ENCODE measurements at regions not wholly inside any gene's neighbourhood (a gene's known extent, or its start where the extent isn't known, plus 50 kb on each side); places are given as distances from the start of the nearest gene placed in this dataset.
"Not testable (repeated sequence)": the region's sequence is repeated elsewhere in the genome, so short reads cannot be mapped to it uniquely, and the experiment has no call there.

DNA sequence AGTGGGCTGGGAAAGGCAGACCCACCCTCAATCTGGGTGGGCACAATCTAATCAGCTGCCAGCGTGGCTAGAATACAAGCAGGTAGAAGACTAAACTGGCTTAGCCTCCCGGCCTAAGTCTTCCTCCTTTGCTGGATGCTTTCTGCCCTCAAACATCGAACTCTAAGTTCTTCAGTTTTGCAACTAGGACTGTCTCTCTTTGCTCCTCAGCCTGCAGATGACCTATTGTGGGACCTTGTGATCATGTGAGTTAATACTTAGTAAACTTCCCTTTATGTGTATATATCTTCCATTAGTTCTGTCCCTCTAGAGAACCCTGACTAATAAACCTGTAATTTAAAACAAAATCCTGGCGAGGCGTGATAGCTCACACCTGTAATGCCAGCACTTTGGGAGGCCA, 51.8 kb upstream of the SLC39A8 start:
- DNase-seq = not testable (repeated sequence)

DNA sequence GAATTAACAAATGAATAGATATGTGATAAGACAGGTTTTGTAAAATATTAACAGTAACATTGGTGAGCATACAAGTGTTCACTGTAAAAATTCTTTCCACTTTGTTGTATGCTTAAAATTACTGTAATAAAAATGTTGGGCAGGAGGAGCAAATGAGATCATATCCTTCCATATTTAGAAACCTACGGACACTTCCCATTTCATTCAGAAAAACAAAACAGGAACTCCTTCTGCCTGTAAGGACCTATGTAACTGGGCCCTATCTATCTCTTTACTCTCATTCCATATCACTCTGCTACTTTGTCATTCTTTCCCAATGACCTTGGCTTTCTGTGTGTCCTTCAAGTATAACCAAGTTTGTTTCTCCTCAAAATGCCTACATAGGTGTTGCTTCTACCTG, 53.7 kb upstream of the SLC39A8 start:
- DNase-seq = no peak

DNA sequence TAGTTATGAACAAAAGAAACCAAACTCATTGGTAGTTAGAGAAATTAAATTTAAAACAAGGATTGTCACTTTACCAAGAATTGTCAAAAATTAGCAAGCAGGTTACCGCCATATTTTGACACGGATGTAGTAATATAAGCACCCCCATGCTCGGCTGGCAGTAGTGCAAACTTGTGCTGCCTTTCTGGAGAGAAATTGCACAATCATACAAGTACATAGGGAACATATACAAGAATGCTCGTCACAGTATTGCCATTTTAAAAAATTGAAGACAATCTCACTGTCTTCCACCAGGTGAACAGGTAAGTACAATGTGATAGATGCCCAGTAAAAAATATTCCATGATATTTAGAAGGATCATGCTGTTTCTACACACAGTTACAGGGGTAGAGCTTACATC, 55.6 kb upstream of the SLC39A8 start:
- no peak for DNase-seq

DNA sequence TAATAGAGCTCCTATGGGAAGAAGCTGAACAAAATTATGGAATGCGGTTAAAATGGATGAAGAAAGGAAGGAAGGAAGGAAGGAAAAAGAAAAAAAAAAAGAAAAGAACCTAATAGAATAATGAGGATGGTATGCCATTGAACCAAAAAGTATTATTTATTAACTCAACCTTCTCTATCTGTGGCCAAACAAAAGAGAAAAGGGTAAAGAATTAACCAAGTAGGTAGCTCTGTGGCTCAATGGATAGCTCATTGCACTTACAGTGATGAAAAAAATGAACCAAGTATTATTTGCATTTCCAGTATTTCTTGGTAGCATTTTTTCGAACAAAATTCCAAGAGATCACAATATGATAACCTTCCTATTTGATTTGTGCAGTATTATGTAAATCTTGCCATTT, 56.9 kb upstream of the SLC39A8 start:
- DNase-seq = no peak

DNA sequence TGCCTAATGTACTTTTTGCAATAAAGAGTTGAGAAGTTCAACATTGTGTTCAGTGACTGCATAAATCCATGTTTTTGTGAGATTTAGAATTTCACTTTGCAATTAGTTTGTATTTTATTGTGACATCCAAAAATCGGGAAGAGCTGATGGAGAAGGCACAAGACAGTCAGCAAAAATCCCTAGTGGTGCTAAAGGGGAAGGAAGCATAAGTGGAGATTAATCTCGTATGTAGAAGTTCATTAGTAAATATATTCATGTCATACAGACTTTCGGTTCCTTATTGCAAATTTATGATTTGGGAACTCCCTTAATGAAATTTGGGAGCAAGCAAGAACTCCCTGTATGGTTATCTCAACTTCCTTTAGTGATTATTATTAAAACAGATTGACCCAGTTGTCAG, 57.8 kb upstream of the SLC39A8 start:
- no peak for DNase-seq

DNA sequence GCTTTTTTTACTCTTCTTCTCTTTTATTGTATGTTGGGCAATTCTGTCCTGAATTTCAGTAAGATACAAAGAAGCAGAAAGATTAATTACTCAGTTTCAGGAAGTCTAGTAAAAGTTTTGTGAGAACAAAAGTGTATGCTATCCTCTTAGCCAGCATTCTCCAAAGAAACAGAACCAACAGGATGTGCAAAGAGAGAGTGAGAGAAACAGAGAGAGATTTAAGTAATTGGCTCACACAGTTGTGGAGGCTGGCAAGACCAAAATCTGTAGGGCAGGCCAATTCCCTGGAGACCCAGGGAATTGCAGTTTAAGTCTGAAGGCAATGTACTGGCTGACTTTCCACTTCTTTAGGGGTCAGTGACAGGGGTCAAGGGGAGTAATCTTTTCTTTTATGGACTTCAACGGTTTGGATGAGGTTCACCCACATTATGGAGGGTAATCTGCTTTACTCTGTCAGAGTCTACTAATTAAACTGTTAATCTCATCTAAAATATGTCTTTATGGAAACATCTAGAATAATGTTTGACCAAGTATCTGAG, 59.2 kb upstream of the SLC39A8 start:
- DNase-seq = no peak

DNA sequence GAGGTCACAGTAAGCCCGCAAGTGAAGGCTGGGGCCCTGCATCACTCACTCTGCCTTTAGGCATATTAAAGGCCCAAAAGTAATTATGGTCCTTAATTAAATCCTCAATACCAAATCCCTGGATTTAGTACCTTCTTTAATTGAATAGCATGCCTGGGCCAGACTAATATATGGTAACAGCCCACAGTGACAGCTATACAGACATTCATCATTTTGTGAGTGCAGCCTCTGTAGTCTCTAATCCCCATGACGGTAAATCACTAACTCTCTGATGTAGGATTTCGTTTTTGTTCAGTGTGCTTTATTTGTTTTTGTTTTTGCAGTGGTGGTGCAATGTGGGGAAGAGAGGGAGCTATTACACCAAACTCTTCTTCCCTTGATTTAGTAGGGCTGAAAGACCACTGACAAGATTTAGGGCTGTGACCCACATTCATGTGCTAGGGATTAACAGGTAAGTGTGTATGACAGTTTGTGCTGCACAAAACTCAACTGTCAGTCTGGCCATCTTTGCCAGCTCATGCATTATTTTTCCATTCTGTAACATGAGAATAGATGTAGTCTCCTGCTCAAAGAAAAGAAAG, 60.6 kb upstream of the SLC39A8 start:
- DNase-seq = no peak

DNA sequence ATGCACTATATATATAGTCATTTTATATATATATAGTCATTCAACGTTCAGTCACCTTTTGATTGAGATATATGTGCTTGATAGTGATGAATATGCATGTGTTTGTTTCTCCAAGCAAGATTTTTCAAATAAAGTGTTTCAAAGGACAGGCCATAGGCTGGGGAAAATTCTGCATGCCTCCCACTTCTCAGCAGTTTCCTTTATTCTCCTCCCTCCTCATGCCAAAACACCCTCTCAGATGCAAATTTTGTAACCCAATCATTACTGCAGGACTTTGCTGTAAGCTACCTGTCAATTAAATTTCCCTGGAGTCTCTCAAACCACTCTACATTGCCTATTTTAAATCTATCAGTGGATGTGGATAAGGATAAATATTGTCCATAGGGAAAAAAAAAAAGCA, 65.6 kb upstream of the SLC39A8 start:
- not testable (repeated sequence) for DNase-seq

DNA sequence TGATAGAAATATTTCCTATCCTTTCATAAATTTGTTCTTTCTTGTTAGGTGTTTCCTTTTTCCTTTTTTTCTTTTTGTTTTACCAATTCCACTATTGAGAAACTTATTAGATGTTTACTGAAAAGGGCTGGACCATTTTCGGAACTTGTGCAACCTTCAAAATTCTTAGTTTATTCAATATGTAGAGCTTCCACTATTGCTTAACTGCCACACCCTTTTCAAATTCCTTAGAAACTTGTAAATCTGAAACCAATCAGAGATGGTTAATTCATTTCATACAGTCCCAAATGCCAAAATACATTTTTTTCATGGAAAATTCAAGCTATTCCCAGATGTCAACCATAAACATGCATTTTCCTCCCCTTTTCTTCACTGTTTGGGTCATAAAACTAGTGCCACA, 66.1 kb upstream of the SLC39A8 start:
- DNase-seq = no peak

DNA sequence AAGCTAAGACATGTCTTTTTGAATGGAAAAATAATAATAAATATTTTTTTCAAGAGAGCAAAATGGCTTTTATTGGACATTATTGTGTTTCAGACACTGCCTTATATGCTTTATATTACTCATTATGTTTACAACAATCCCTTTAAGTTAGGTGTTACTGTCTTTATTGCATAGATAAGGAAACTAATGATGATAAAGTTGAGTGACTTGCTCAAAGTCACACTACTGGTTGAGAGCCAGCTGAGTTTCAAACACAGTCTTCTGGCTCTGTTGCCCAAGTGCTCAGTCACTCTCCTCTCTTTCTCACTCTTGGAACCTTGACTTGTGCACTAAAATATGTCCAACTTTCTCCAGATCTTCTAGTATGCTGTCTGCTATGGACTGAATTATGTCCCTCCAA, 71.5 kb upstream of the SLC39A8 start:
- DNase-seq = no peak

DNA sequence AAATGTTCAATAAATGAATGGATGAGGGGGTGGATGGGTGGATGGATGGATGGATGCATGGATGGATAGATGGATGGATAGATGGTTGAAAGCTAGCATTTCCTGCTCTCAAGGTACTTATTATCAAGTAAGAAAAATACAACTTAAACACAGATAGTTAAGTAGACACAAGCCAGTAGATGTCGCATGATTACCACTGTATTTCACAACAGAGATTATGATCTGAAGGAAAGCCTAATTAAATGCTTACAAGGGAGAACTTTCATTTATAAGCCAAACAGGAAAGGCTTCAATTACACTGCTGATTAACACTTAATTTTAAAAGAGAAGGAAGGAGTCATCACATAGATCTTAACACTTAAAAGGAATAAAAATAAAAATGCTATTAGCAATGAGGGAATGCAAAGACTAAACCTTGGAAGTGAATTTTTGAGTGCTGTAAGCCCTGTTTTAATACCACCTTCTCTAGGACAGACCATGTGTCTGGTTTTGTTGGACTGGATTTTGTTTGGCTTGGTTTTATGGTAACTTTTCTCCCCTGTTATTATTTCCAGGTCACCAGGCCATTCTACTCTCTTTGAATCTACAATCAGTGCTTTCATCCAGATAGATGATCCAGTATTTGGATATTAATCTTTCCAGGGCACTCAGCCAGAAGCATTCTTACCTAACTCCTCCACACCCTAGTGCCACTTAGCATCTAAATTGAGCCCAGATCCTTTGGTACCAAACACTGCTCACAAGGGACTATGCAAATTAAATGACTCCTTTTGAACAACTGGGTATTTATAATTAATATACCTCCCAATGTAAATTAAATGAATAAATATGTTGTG, 75.5 kb upstream of the SLC39A8 start:
- DNase-seq = no peak

DNA sequence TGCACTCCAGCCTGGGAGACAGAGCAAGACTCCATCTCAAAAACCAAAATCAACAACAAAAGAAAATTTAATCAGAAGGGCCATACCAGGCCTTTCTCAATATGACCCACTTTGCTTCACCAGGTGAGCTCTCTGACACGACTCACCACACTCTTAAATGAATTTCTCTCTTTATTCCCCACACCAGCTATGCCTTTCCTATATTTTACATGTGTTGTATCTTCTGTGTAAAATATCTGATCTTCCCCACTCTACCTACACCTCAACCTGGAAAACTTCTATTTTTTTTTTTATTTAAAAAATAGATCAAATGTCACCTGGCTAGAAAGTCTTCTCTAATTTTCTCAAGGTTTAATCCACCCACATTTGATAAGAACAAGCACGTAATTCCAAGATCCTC, 77.6 kb upstream of the SLC39A8 start:
- no peak for DNase-seq

DNA sequence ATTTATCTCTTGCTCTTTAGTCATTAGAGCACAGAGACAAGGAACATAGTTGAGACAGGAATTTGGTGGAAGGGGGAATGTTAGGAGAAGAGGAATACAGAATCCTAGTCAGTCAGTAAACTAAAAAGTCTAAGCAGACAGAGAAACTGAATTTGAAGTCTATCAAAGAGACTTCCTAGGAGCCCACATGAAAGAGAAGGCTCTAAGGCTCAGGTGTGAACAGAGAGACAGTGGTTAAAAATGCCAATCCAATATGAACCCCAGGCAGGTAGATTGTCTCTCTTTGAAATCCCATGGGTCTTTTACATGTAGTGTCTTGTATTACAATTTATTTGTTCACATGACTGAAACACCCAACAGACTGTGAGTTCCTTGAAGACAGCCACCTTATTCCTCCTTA, 77.8 kb upstream of the NFKB1 start:
- DNase-seq = no peak

DNA sequence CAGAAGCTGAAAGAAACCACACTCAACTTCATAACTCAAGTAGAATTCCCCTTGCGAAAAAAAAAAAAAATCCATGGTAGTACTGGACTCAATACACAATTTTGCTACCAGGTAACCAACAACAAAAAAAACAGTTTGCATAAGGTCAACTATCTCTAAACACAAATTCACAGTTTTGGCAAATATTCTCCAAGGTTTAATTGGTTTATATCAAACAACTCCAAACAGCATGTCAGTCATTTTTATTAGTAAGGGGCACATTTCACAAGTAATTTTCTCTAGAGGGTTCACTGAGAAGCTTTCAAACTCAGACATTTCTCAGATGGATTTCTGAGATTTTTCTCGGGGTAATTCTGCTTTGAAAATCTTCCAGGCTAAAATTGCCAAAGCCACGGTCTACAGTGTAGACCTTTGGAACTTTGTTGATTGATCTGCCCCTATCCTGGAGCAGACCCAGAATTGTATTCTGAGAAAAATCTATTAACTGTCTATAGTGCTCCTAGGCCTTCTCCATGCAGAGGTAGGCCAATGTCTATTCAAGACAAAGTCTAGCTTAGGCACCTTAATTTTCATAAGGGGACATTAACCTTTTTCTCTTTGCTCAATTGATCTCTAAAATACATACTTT, 73.7 kb upstream of the NFKB1 start:
- DNase-seq = no peak

DNA sequence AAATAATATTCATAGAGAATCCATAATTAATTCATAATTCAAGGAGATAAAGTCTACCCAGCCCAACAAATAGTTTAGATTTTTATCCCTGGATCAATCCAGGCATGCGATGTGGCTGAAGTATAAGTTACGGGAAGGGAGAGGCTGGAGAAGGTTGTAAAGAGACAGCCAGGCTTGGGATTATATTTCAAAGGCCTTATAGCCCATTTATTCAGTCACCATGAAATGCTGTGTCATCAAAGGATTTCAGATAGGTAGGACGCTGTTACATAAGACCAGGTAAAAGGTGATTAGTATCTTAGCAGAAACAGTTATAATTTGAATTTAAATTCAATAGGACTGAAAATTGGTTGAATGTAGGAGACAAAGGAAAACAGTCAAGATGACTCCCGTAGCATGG, 73.0 kb upstream of the NFKB1 start:
- DNase-seq = no peak

DNA sequence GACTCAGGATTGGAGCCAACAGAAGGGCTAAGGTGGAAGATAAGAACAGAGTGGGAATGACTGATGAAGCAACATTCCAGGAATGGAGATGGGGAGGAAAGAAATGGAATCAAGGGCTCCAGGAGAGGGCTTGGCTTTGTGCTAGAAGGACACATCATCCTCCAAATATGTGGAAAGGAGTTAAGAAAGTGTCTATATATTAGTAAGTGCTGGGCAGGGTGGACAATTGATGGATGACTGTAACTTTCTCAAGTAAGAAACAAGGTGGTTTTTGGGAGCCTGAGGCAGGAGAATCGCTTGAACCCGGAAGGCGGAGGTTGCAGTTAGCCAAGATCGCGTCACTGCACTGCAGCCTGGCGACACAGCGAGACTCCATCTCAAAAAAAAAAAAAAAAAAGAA, 71.6 kb upstream of the NFKB1 start:
- no peak for DNase-seq

DNA sequence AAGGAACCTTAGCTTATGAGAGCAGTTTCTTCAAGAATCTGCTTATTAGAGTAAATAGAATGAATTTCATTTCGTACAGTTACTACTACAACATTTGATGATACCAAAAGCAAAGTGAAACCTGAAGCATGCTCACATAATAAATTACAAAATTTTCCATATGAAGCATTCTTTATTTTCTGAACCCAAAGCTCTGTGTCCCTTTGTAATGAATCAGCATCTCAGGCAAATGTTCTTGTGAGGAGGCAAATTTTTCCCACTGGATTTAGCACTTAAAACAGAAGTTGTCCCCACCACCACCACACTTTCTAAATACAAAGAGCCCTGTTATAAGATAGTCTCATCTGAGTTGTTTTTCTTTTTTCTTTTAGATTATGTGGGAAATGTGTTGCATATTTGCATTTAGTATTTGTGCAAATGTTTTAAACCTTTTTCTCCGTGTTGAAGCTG, 70.7 kb upstream of the NFKB1 start:
- DNase-seq = no peak

DNA sequence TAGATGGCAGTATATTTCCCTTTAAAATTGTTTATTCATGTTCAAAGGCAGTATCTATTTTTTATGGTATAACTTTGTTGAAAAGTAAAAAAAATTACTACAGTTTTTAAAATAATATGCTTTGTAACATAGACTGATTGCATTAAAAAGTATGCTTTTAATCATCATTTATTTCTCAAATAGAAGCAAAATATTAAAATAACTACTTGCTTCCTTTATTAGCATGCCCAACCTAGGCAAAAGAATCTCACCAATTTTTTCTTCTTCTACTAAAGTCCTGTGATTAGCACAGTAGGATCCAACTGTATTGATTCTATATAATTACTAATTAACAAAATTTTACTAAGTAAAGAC, 69.6 kb upstream of the NFKB1 start:
- DNase-seq = no peak

DNA sequence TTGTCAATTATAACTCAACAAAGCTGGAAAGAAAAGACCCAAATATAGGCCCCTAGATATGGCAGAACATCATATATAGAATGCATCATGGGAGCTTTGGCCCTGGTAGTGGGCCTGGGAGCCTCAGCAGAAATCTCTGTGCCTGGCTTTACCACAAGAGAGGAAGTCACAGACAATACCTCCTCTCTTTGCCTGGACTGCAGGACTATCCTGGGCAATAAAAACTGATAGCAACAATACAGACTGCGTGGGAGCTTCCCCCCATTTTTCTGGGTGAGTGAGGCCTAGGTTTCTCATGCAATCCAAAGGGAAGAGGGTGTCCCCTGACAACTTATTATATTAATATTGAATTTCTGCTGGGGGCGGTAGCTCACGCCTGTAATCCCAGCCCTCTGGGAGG, 64.0 kb upstream of the NFKB1 start:
- DNase-seq = no peak

DNA sequence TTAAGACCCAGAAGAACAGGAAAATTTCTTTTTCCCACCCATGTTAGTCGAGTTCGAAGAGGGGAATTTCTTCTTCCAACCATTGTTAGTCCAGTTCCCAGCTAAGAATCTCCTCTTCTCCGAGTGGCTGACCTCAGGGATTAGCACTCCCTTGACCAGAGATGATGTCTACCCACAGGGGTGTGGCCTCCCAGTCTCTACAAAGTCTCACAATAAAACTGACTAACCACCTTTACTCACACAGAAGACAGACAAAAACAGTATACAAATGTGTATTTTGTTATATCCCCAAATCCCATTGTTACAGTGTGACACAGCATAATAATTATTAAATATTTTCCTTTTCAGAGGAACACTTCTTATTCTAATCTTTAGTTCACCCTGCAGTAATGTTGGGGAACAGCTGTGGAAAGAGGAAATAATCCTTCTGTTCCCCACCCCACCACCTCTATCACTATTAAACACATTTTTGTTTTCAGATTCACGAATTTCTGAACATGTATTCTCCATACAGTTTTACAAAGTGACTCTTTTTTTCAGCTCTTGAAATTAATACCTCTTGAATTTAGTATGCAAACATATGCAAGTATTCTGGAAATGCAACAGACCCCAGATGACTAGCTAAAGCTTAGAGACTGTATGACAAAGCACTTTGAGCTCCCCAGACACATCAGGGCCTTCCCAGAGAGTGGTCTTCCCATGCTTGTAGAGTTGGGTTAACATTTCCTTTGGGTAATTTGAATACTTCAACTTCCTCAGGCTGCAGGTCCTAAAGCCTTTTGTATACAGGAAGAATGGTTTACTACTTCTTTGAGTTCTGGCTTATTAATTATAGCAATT, 62.5 kb upstream of the NFKB1 start:
- no peak for DNase-seq

DNA sequence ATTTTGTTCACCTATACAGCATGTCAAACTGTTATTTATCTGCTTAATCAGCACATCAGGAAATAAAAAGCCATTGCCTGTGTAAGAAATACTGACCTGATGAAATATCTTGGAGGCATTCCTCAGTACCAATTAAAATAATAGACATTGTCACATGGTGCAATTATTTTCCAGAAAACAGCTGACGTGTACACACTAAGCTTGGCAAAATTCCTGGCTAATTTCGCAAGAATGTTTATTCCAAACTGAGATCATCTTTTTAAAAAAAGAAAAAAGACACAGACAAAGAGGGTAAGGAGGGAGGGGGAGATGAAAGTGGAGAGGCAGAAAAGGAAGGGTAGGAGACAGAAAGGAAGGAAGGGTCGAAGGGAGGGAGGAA, 61.9 kb upstream of the NFKB1 start:
- DNase-seq = no peak

DNA sequence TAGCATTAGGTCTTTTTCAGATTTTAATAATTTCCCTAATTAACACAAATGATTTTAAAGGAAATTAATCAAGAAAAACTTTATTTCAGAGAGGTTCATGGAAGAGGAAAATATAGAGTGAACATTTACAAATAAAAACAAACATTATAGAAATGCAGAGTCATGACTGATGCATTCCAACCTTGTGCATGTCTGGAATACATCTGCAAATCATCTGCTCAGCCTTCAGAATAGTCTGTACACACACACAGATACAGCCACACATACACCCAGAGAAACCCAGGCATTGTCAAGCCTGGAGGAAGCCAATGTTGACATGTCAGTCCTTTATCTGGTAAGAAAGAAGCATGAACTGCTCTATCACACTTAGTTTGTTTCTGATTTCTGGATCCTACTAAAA, 61.3 kb upstream of the NFKB1 start:
- DNase-seq = no peak

DNA sequence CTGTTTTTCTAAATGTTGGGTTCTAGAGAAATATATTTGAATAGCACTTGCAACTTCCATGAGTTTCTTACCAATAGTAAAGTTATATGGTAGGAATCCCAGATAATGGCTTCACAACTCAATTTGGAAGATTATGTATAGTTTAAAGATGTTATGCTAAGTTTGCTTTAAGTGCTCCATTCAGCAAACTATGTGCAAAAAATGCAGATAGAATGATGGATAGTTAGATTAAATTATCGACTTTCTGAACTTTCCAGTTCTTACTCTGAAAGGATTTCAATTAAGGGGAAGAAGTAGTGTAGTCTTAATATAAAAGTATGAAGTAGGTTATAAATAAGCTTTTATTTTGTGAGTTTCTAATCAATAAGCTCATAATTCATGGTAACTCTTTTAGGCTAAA, 60.7 kb upstream of the NFKB1 start:
- no peak for DNase-seq
